ENCODE measurements at regions not wholly inside any gene's neighbourhood (a gene's known extent, or its start where the extent isn't known, plus 50 kb on each side); places are given as distances from the start of the nearest gene placed in this dataset.

- ATAC-seq (no peak), DNase-seq (no peak)
- Histone ChIP-seq H3K9me3 (no peaks in the 10 kb centered on the region), H3K36me3 (ENCODE audit: low read depth) (no peaks in the 10 kb centered on the region), H3K4me3 (no peak overlapping the region), H3K4me1 (ENCODE audit: low read depth) (no peaks in the 10 kb centered on the region)
- intact Hi-C loops (cut with DNase I, micrococcal nuclease) = no loop called here
- TF ChIP-seq, protein P1, sequence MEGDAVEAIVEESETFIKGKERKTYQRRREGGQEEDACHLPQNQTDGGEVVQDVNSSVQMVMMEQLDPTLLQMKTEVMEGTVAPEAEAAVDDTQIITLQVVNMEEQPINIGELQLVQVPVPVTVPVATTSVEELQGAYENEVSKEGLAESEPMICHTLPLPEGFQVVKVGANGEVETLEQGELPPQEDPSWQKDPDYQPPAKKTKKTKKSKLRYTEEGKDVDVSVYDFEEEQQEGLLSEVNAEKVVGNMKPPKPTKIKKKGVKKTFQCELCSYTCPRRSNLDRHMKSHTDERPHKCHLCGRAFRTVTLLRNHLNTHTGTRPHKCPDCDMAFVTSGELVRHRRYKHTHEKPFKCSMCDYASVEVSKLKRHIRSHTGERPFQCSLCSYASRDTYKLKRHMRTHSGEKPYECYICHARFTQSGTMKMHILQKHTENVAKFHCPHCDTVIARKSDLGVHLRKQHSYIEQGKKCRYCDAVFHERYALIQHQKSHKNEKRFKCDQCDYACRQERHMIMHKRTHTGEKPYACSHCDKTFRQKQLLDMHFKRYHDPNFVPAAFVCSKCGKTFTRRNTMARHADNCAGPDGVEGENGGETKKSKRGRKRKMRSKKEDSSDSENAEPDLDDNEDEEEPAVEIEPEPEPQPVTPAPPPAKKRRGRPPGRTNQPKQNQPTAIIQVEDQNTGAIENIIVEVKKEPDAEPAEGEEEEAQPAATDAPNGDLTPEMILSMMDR (IDR thresholded peaks at IDR 0.05) = no peak
These were observed 69.2 kb upstream of the FAM9A start for GRCh38 chrX:8870411-8870810.

- DNase-seq = no peak
- ATAC-seq = no peak
- Histone ChIP-seq H3K4me3 (no peak overlapping the region), H3K36me3 (ENCODE audit: low read depth) (no peaks in the 10 kb centered on the region), H3K4me1 (ENCODE audit: low read depth) (no peaks in the 10 kb centered on the region), H3K9me3 (no peaks in the 10 kb centered on the region)
- intact Hi-C loops (cut with DNase I, micrococcal nuclease) = no loop called here
- TF ChIP-seq, protein P1 (IDR thresholded peaks at IDR 0.05) = no peak
These were observed 68.6 kb upstream of the FAM9A start for GRCh38 chrX:8869812-8870211.

DNA sequence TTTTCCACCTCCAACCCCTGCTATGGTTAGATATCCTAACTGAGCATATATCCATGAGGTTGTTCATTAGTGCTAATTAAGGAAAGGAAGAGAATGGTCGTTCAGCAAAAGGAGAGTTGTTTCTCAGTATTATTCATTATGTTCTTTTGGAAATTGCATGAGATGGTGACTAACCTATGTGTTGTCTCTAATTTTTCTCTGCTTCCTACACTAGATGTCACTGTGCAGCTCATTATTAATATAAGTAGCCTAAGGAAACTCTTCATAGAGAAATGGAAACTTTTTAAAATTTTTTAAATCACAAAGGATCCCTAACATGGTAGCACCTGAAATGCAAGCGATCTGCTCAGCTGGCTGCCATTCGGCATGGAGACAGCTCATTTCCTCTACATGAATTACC is 67.7 kb upstream of the FAM9A start:
- H3K4me3 ChIP-seq = no peak overlapping the region
- no peaks in the 10 kb centered on the region for H3K36me3 ChIP-seq (ENCODE audit: low read depth)
- no peaks in the 10 kb centered on the region for H3K9me3 ChIP-seq
- intact Hi-C loops (cut with DNase I, micrococcal nuclease) = no loop called here
- TF ChIP-seq, protein P1 (IDR thresholded peaks at IDR 0.05) = no peak
- DNase-seq (no peak), ATAC-seq (no peak)
- H3K4me1 ChIP-seq (ENCODE audit: low read depth) = no peaks in the 10 kb centered on the region

GRCh38 chrX:8868070-8868773 is 67.0 kb upstream of the FAM9A start:
- DNase-seq (no peak), ATAC-seq (no peak)
- Histone ChIP-seq H3K4me3 (no peak overlapping the region), H3K4me1 (ENCODE audit: low read depth) (no peaks in the 10 kb centered on the region), H3K9me3 (no peaks in the 10 kb centered on the region), H3K36me3 (ENCODE audit: low read depth) (no peaks in the 10 kb centered on the region)
- TF ChIP-seq, protein P1 (IDR thresholded peaks at IDR 0.05) = no peak
- intact Hi-C loops (cut with DNase I, micrococcal nuclease) = no loop called here

DNA sequence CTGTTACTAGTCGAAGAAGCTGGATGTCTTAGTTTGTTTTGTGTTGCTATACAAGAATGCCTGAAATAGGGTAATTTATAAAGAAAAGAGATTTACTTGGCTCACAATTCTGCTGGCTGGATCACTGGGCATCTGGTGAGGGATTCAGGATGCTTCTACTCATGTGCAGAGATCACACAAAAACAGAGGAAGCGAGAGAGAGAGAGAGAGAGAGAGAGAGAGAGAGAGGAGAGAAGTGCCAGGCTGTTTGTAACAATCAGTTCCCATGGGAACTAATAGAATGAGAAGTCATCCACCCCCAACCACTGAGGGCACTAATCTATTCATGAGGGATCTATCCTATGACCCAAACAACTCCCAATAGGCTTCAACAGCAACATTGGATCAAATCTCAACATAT is 66.2 kb upstream of the FAM9A start:
- TF ChIP-seq, protein P1 (IDR thresholded peaks at IDR 0.05) = no peak
- H3K4me1 ChIP-seq (ENCODE audit: low read depth) = no peaks in the 10 kb centered on the region
- ATAC-seq (no peak), DNase-seq (no peak)
- H3K4me3 ChIP-seq = no peak overlapping the region
- no peaks in the 10 kb centered on the region for H3K36me3 ChIP-seq (ENCODE audit: low read depth)
- H3K9me3 ChIP-seq = no peaks in the 10 kb centered on the region
- intact Hi-C loops (cut with DNase I, micrococcal nuclease) = no loop called here

DNA sequence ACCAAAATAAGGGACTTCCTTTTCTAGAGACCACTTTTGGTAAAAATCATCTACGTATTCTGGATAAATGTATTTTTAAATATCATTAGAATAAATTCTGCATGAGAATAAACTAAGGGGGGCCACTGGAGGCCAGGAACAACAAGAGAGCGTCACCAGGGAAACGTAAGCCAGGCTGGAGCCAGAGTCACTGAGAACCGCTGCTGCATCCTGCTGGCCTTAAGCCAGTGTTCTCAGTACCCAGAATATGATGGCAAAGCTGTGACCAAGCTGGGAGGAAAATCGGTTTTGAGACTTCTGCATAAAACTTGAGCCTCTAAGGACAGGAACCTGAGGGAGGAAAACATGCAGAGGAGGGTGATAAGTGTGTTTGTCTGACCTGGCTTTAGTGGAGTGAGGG is 63.0 kb upstream of the FAM9A start:
- intact Hi-C loops (cut with DNase I, micrococcal nuclease) = no loop called here
- DNase-seq = no peak
- TF ChIP-seq, protein P1 (IDR thresholded peaks at IDR 0.05) = no peak
- no peaks in the 10 kb centered on the region for H3K9me3 ChIP-seq
- no peak overlapping the region for H3K4me3 ChIP-seq
- H3K4me1 ChIP-seq (ENCODE audit: low read depth) = no peaks in the 10 kb centered on the region
- no peak for ATAC-seq
- H3K36me3 ChIP-seq (ENCODE audit: low read depth) = no peaks in the 10 kb centered on the region

Measured in mucosa of descending colon (tissue), 3 donors.